COLO668 (cell line): ENCODE measurements at regions not wholly inside any gene's neighbourhood (a gene's known extent, or its start where the extent isn't known, plus 50 kb on each side); places are given as distances from the start of the nearest gene placed in this dataset.
"Not testable (repeated sequence)": the region's sequence is repeated elsewhere in the genome, so short reads cannot be mapped to it uniquely, and the experiment has no call there.

Experiments
- DNase-seq: peaks from one replicate; lab custom pipeline; 2025; ENCODE audit not compliant: unreplicated experiment; lab: John Stamatoyannopoulos, UW

DNA sequence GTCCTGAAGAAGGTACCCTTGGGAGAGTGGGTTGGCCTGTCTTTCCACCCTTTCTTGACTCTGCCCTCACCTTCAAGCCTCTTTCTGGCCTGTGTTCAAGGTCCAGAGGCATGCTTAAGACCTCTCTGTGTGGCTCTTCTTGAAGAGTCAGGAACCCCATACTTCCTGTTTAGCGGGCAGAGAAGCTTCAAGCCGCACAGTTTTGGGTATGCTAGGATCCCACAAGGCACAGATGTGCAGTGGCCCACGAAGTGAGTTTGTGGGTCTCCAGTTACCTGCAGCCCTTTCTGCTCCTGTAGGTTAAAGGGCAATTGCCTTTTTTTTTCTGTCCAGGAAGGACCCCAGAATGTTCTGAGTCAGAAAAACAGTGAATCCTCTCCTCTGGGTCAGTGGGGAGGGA is 87.4 kb upstream of the FCGR1A start:
- not testable (repeated sequence) for DNase-seq

DNA sequence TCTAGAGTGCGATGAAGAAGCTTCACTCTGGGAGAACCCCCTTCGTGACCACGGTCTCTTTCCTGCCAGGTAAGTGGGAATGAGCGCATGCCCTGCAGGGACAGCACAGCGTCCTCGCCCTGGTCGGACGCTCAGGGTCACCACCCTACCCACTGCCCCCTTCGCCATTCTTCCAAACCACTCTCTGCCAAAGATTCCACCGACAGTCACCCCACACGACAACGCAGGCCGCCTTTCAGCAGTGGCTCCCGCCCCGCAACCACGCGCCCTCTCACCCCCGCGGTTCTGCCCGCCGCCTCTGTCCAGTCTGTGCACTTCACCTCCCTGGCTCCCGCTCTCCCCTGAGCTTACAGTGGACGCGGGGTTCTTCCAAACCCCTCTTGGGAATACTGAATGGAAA is 82.3 kb upstream of the FCGR1A start:
- not testable (repeated sequence) for DNase-seq

DNA sequence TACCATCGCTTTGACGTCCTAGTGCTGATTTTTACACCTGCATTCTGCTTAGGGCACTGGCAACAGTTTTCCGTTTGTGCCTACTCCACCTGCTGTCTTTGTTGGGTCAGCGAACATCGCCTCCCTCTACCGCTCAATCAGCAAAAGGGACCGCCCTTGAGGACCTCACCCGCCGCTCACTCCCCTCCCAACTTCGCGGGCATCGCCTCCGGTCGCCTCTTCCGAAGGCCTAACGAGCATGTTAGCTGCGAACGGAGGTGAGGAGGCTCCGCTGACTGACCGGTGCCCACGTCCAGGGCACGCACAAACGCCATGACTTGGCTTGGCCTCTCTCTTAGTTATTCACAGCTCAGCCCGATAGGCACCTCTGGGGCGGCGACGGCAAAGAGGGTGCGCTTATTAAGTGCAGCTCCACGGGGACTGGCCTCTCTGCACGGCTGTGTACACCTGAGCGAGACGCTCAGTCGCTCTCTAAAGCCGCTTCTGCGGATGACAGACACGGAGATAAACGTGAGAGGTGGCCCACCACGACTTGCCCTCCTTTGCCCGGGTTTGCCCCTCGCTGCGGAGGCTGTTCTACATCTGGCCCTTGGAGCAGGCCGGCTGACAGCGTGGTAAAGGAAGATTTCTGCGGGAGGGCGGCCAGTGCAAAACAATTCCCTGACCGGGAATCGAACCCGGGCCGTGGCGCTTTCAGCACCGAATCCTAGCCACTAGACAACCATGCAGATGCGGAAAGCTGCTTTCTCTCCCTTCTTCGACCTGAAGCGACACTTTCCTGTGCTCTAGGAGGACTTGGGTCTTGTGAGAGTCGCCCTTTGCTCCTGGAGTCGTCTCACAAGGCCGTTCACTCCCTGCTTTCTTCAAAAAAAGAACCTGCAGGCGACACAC is 81.6 kb upstream of the FCGR1A start:
- DNase-seq: not testable (repeated sequence)

DNA sequence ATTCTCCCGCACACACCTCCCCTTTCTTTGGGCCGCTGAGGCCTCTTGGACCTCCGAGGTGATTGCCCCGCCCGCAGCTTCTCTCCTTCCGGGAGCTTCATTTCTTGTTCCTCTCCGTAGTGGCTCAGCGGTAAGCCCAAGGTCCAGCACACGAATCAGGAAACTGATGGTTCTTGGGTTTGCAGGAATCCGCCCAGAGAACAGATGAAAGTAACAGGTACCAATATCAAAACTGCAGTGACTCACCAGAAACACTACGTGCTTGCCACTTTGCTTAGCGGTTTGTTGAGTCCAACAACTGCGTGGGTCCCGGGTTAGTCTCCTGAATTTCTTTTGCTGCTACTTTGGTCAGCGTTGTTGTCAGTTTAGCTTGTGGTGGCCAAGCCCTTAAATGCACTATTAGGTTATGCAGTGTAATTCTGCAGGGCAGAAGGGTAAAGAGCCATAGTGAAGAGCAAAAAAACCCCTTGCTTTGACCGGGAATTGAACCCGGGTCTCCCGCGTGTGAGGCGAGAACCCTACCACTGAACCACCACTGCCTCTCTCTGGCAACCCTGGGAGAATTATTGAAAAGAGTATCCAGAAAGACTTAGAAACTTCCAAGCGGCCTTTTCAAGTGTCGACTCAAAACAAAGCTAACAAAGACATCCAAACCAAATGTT is 74.2 kb upstream of the FCGR1A start:
- DNase-seq: peak; percentile 69

DNA sequence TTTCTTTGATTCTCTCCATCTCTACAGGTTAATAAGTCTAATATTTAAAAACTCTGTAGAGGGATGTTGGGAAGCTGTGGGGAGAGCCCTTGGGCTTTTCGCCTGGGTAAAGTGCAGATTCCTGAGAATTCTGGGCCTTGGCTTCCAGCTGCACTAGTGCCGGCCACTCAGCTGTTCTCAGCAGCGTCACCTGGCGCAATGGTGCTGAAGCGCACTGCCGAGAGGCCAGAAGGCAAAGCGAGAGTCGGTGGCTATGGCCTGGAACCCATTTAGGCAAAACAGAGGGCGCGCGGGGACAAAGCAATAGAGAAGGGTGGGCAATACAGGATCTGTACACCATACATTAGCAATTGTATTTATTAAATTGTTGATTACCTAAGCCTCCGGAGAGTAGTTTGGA is 70.8 kb upstream of the FCGR1A start:
- DNase-seq: not testable (repeated sequence)

DNA sequence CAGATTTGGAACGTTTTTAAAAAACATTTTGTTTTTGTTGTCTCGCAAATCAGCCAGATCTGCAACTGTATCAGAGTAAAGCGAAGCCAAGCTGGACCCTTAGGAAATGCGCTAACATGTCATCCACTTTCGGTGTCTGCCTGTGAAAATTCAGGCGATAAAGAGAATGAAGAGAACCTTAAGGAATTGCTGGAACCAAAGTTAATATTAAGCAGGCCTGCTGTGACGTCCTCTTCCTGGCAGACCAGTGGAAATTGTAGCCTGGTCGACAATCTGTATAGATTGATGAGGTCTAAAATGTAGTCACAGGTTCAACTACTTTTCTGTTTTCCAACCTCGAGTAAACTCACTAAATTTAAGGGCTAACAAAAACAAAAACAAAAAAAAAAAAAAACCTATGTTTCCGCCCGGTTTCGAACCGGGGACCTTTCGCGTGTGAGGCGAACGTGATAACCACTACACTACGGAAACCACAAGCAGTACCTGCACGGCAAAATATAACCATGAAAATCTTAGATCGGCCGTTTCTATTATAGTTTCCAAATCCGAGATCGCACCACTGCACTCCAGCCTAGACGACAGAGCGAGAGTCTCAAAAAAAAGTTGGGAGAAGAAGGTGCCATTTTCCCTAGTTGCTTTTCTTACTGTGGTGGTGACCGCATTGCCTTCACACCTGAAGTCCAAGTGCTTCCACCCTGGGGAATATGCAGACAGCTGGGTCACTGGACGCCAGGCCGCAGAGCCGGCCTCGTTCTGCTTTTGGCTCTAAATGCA is 70.2 kb upstream of the FCGR1A start:
- peak; percentile 64 for DNase-seq

DNA sequence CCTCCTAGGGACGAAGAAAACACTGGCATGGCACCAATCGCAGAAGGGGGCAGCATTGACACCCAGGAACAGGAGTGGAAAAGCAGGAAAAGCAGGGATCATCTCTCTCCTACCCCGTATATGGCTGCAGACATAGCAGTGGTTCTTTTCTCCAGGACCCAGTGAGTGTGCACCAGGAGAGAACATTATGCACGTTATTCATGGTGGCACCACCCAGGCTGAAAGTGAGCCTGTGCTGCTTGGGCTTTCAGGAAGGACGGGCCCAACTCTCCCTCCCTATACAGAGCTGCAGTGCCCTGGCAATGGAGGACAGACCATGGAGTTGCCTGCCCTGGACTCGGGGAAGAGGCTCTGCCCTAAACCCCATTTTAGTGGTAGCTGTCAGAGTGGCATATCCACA is 69.0 kb upstream of the FCGR1A start:
- DNase-seq: not testable (repeated sequence)

DNA sequence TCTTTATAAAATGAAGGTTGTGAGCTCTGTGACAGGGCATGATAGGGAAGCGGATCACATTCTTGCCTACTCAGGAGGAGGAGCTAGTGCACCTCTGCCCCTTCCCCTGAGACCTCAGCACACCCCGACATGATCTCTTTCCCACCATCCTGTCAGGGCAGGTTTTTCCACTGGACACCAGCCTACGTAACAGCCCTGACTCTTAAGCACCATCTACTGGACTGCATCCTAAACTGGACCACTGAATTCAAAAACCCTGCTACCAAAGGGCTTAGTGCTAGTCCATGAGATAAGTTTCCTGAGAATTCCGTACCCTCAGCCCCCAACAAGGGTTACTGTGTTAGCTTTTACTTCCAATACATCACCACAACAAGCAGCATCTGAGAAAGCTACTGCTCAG is 68.5 kb upstream of the FCGR1A start:
- DNase-seq: not testable (repeated sequence)

DNA sequence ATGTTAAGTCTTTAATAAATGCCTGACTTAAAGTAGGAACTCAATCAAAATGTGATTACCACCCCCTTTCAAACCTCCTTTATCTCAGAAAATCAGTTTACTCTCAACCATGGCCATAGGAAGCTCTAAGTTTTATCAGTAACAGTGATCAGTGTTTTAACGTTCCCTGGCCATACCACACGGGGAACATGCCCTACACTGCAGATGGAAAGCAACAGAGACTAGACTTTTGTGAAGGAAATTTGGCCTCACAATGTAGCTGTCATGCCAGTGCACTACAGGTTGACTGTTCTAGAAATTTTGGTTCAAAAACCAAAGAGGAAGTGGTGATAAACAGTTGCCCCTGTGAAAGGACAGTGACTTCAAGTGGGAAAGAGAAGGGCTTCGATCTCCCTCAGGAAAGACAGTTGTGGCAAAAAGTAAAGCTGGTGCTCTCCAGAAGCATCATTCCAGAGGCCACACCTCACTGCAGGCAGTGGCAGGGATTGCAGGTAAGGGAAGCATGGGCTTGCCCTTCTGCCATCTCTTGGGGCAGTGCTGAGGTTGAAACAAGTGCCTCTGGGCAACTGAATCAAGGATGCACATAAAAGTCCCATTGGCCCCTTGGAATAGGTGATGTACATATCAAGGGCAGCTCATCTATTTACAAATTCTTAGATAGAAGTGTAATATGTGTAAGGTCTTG is 57.7 kb upstream of the FCGR1A start:
- not testable (repeated sequence) for DNase-seq

DNA sequence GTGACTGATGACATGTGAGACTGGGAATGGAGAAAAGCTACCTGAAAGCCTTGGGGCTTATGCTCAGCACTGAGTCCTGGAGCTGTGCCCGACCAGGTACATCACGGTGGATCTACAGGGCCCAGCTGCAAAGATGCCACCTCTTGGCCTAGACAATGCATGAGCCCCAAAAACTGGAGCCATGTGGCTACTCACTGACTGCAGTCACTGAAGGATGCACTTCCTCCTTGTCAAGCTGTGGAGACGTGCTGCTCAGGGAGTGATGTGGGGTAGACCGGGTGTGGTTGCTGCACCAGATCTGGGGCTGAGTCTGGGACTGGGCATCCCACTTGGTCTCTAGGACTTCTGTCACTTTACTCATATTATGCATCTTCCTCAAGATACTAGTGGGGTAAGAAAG is 55.8 kb upstream of the FCGR1A start:
- DNase-seq: not testable (repeated sequence)

DNA sequence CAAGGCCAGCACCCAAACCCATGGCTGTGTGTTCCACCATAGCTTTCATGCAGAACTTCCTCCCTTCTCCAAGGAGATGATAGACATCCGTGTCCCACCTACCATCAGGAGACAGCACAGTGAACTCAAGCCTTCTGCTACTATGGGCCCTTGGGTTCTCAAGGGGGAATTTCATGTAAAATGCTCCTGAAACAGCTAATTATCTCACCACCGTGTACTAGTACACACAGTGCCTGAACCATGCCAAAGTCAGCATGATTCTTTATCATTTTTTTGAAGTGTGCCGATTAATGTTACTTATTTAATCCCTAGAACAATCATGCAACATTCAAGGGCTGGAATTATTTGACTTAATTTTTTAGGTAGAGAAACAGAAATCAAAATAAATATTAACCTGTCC is 53.9 kb upstream of the FCGR1A start:
- DNase-seq: not testable (repeated sequence)
